Prostate gland (tissue), 2 donors: ENCODE measurements at regions not wholly inside any gene's neighbourhood (a gene's known extent, or its start where the extent isn't known, plus 50 kb on each side); places are given as distances from the start of the nearest gene placed in this dataset.

Experiments used
- POLR2A ChIP-seq: fragments of 450-650 bp; IDR thresholded peaks from one replicate; pipeline ENCODE4 v1.6.1; 2016; ENCODE audit warnings: antibody characterized with exemption, mild to moderate bottlenecking
- TF ChIP-seq, protein P1 (sequence below), 4 experiments: fragments of 200-600 bp in 2 of 4; fragments of 450-650 bp in 2 of 4; sonication (generic) in 2 of 4; IDR thresholded peaks; 1 replicate in 3 of 4; 2 replicates in 1 of 4; pipeline ENCODE4 v1.5.1; 2016 to 2019; ENCODE audit warnings: antibody characterized with exemption in 4 of 4, mild to moderate bottlenecking in 2 of 4, moderate library complexity in 2 of 4

- TF ChIP-seq, protein P1, sequence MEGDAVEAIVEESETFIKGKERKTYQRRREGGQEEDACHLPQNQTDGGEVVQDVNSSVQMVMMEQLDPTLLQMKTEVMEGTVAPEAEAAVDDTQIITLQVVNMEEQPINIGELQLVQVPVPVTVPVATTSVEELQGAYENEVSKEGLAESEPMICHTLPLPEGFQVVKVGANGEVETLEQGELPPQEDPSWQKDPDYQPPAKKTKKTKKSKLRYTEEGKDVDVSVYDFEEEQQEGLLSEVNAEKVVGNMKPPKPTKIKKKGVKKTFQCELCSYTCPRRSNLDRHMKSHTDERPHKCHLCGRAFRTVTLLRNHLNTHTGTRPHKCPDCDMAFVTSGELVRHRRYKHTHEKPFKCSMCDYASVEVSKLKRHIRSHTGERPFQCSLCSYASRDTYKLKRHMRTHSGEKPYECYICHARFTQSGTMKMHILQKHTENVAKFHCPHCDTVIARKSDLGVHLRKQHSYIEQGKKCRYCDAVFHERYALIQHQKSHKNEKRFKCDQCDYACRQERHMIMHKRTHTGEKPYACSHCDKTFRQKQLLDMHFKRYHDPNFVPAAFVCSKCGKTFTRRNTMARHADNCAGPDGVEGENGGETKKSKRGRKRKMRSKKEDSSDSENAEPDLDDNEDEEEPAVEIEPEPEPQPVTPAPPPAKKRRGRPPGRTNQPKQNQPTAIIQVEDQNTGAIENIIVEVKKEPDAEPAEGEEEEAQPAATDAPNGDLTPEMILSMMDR (IDR thresholded peaks at IDR 0.05), result no peak
- no peak for TF ChIP-seq POLR2A
Observed at GRCh38 chr5:86763929-86764328, 146.2 kb downstream of the COX7C start.
